Suprapubic skin (tissue), 4 donors: ENCODE measurements at regions not wholly inside any gene's neighbourhood (a gene's known extent, or its start where the extent isn't known, plus 50 kb on each side); places are given as distances from the start of the nearest gene placed in this dataset.

ENCODE experiments used
- DNase-seq, 2 donors: peaks; one replicate each; pipeline ENCODE4 v3.0.0-alpha.2; 2019; ENCODE audit warnings: low spot score in 2 of 2
- H3K27ac ChIP-seq: fragments of 200-600 bp; sonication (generic); one replicate; pipeline ENCODE4 v1.5.1; 2019
- H3K27me3 ChIP-seq: fragments of 200-600 bp; sonication (generic); one replicate; pipeline ENCODE4 v1.5.1; 2019
- H3K36me3 ChIP-seq: fragments of 200-600 bp; sonication (generic); one replicate; pipeline ENCODE4 v1.5.1; 2019
- H3K4me1 ChIP-seq: fragments of 200-600 bp; sonication (generic); one replicate; pipeline ENCODE4 v1.5.1; 2019
- H3K4me3 ChIP-seq: fragments of 200-600 bp; sonication (generic); one replicate; pipeline ENCODE4 v1.5.1; 2019; ENCODE audit warnings: mild to moderate bottlenecking
- H3K9me3 ChIP-seq: fragments of 200-600 bp; sonication (generic); one replicate; pipeline ENCODE4 v1.5.1; 2019
- EP300 ChIP-seq: sonication (generic); formaldehyde crosslinking; IDR thresholded peaks from one replicate; pipeline ENCODE4 v1.6.1; 2017; ENCODE audit warnings: antibody characterized with exemption
- POLR2A ChIP-seq, 2 donors: fragments of 450-650 bp; IDR thresholded peaks; one replicate each; pipeline ENCODE4 v1.6.1; 2017; ENCODE audit warnings: antibody characterized with exemption in 2 of 2, mild to moderate bottlenecking in 2 of 2, moderate library complexity in 2 of 2
- POLR2AphosphoS5 ChIP-seq, 3 donors: sonication (generic); formaldehyde crosslinking; IDR thresholded peaks; one replicate each; pipeline ENCODE4 v1.6.1; 2017; ENCODE audit warnings: antibody characterized with exemption in 3 of 3
- WGBS: methylation state at CpG from one replicate; pipeline ENCODE4 v1.1.5; 2018; 5-methylcytosine and 5-hydroxymethylcytosine counted together
- TF ChIP-seq, protein P1 (sequence below), 2 donors: fragments of 200-600 bp in 1 of 2; fragments of 450-650 bp in 1 of 2; sonication (generic) in 1 of 2; IDR thresholded peaks; one replicate each; pipeline ENCODE4 v1.5.1; 2016 to 2019; ENCODE audit warnings: antibody characterized with exemption in 2 of 2, mild to moderate bottlenecking in 1 of 2, moderate library complexity in 1 of 2

DNA sequence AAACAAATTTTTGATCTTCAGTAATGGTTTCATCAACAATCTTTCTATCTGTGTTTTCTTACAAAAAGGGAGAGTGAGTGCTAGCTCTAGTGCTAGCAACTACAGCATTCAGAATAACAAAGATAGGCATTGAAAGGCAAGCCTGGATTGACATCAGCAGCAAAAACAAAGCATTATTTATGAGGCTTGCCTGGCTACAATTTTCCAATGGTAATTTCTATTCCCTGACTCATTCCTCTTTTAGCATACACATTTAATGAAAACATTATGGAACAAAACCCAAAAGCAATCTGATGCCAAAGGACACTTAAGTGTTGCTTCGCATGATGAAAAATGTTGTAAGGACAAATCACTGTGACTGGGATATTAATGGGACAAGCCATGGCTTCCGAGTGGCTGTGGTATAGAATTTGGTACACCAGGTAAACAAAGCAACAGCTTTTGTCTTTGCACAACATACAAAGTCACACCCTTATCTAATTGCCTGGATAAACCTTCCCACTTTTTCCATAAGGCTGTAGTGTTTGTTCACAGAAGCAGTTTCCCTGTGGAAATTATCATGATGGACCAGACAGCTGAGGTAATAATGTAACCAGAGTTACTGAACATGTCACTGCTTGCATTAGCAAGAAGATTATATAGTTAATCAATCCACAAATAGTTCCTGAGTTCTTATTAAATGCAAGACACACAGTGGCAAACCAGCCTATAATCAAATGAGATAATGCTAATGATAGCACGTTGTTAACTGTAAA, 179.8 kb upstream of the EDIL3 start:
- Histone ChIP-seq H3K4me1 (peaks cover 9% of the 10 kb centered on the region), H3K4me3 (no peak overlapping the region)
- DNase-seq: no peak

GRCh38 chr5:84550222-84550621, 165.5 kb upstream of the EDIL3 start:
- Histone ChIP-seq H3K9me3 (no peaks in the 10 kb centered on the region), H3K4me1 (no peaks in the 10 kb centered on the region), H3K4me3 (no peak overlapping the region), H3K27me3 (no peaks in the 10 kb centered on the region), H3K27ac (no peak overlapping the region), H3K36me3 (no peaks in the 10 kb centered on the region)
- 95% methylated on average over 2 of the region's 2 CpGs for WGBS
- TF ChIP-seq POLR2AphosphoS5 (IDR thresholded peaks at IDR 0.05): no peak
- TF ChIP-seq POLR2A (IDR thresholded peaks at IDR 0.05): no peak
- TF ChIP-seq EP300: no peak
- TF ChIP-seq, protein P1, sequence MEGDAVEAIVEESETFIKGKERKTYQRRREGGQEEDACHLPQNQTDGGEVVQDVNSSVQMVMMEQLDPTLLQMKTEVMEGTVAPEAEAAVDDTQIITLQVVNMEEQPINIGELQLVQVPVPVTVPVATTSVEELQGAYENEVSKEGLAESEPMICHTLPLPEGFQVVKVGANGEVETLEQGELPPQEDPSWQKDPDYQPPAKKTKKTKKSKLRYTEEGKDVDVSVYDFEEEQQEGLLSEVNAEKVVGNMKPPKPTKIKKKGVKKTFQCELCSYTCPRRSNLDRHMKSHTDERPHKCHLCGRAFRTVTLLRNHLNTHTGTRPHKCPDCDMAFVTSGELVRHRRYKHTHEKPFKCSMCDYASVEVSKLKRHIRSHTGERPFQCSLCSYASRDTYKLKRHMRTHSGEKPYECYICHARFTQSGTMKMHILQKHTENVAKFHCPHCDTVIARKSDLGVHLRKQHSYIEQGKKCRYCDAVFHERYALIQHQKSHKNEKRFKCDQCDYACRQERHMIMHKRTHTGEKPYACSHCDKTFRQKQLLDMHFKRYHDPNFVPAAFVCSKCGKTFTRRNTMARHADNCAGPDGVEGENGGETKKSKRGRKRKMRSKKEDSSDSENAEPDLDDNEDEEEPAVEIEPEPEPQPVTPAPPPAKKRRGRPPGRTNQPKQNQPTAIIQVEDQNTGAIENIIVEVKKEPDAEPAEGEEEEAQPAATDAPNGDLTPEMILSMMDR (IDR thresholded peaks at IDR 0.05): no peak
- DNase-seq: no peak

More for the DNA sequence above, 179.8 kb upstream of the EDIL3 start:
- Histone ChIP-seq H3K27ac (no peak overlapping the region), H3K9me3 (no peaks in the 10 kb centered on the region), H3K36me3 (no peaks in the 10 kb centered on the region), H3K27me3 (no peaks in the 10 kb centered on the region)
- TF ChIP-seq POLR2AphosphoS5 (IDR thresholded peaks at IDR 0.05) (no peak), POLR2A (IDR thresholded peaks at IDR 0.05) (no peak), EP300 (no peak)
- TF ChIP-seq, protein P1 (IDR thresholded peaks at IDR 0.05): no peak
- WGBS: 31% methylated on average over 3 of the region's 3 CpGs

GRCh38 chr5:84549054-84549453, 164.4 kb upstream of the EDIL3 start:
- H3K36me3 ChIP-seq: no peaks in the 10 kb centered on the region
- no peak for DNase-seq
- 90% methylated on average over 1 of the region's 1 CpG for WGBS
- no peaks in the 10 kb centered on the region for H3K9me3 ChIP-seq
- TF ChIP-seq EP300: no peak
- no peak for TF ChIP-seq POLR2A (IDR thresholded peaks at IDR 0.05)
- TF ChIP-seq POLR2AphosphoS5 (IDR thresholded peaks at IDR 0.05): no peak
- TF ChIP-seq, protein P1 (IDR thresholded peaks at IDR 0.05): no peak
- H3K27me3 ChIP-seq: no peaks in the 10 kb centered on the region
- H3K4me3 ChIP-seq: no peak overlapping the region
- no peaks in the 10 kb centered on the region for H3K4me1 ChIP-seq
- no peak overlapping the region for H3K27ac ChIP-seq

DNA sequence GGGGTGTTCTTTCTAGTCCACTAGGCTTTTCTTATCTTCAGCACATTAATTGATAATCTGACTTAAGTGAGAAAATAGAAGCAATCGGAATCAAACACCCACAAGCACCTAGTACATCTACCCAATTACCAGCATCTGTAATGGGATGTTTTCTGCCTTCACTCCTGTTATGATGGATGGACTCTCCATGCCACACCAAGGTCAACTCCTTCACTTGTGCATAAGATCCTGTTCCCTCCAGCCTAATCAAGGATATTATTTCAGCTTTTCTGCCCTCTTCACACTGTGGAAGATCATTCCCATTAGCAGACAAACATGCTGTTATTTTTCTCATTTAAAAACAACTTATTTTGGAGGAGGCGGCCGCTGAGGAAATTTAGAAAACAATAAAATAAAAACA, 162.0 kb upstream of the EDIL3 start:
- Histone ChIP-seq H3K9me3 (no peaks in the 10 kb centered on the region), H3K4me3 (no peak overlapping the region), H3K27me3 (no peaks in the 10 kb centered on the region), H3K27ac (no peak overlapping the region), H3K36me3 (no peaks in the 10 kb centered on the region), H3K4me1 (no peaks in the 10 kb centered on the region)
- DNase-seq: no peak
- WGBS: 90% methylated on average over 3 of the region's 3 CpGs
- no peak for TF ChIP-seq POLR2A (IDR thresholded peaks at IDR 0.05)
- no peak for TF ChIP-seq EP300
- TF ChIP-seq POLR2AphosphoS5 (IDR thresholded peaks at IDR 0.05): no peak
- TF ChIP-seq, protein P1 (IDR thresholded peaks at IDR 0.05): no peak

DNA sequence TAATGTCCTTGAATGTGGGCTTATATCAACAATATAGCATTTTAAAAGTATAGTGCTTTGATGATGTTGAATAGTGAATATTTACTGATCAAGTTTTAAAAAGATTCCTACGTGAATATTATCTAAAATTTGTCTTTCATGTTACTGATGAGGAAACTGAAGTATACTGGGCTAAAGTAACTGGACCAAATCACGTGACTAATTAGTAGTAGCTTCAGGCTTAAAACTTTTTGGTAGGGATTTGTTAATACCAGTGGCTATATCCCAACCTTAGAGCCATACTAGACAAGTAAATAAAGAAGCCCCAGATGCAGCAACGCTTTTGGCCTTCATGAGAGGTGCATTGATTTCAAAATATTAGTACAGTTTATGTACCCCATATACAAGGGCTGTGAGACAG, 152.1 kb upstream of the EDIL3 start:
- no peak for TF ChIP-seq EP300
- TF ChIP-seq POLR2A (IDR thresholded peaks at IDR 0.05): no peak
- TF ChIP-seq POLR2AphosphoS5 (IDR thresholded peaks at IDR 0.05): no peak
- TF ChIP-seq, protein P1 (IDR thresholded peaks at IDR 0.05): no peak
- Histone ChIP-seq H3K27ac (no peak overlapping the region), H3K27me3 (no peaks in the 10 kb centered on the region), H3K4me1 (no peaks in the 10 kb centered on the region), H3K36me3 (no peaks in the 10 kb centered on the region), H3K9me3 (peaks cover 12% of the 10 kb centered on the region), H3K4me3 (no peak overlapping the region)
- DNase-seq: no peak
- WGBS: 82% methylated on average over 3 of the region's 3 CpGs
